HepG2 (cell line): ENCODE measurements at regions not wholly inside any gene's neighbourhood (a gene's known extent, or its start where the extent isn't known, plus 50 kb on each side); places are given as distances from the start of the nearest gene placed in this dataset.

Source experiments
- ATAC-seq: fragments of 200-7000 bp; cut with Tn5 transposase; 3 replicates; pipeline ENCODE4 v1.9.1; 2020; ENCODE audit warnings: mild to moderate bottlenecking, moderate library complexity
- BruUV-seq: library from RNA; stranded (reverse); fragments of 400-500 nt; replicated peaks from 2 replicates; lab custom pipeline; 2021; lab: Mats Ljungman, UMichigan
- CTCF ChIA-PET: fragments of 300-600 bp; formaldehyde crosslinking; extraction: SDS; loops from one replicate; lab custom pipeline; 2021; ENCODE audit warnings: low total read pairs, inconsistent platforms, low intra/inter-chr PET ratio; lab: Yijun Ruan, JAX
- POLR2A ChIA-PET: fragments of 350-600 bp; sonication (Branson Sonifier 250); formaldehyde crosslinking; loops from one replicate; lab custom pipeline; 2020; ENCODE audit warnings: antibody characterized with exemption, inconsistent platforms; lab: Yijun Ruan, JAX
- DNase-seq: peaks from one replicate; pipeline ENCODE4 v3.0.0-alpha.2; 2015; ENCODE audit warnings: low spot score
- FAIRE-seq: peaks from 3 replicates; lab custom pipeline; 2011; peaks lifted over from hg19 to GRCh38; lab: Jason Lieb, UNC
- H2AFZ ChIP-seq: one replicate; pipeline ENCODE4 v1.6.1; 2011; ENCODE audit warnings: low read length, inconsistent platforms
- H3K27ac ChIP-seq: fragments of 300-600 bp; 3 replicates; pipeline ENCODE4 v1.8.0; 2011; ENCODE audit warnings: mixed run types, mild to moderate bottlenecking, mixed read lengths, low read length, inconsistent platforms; ENCODE audit not compliant: insufficient read depth; ENCODE audit errors: extremely low read length
- H3K27me3 ChIP-seq, 2 experiments: fragments of 200-600 bp in 1 of 2; 2 replicates in 1 of 2; 3 replicates in 1 of 2; pipeline versions ENCODE4 v1.6.0 to v1.8.0; 2011; ENCODE audit warnings: low read length in 2 of 2, mild to moderate bottlenecking in 2 of 2, moderate library complexity in 2 of 2, inconsistent platforms in 1 of 2; ENCODE audit not compliant: insufficient read depth in 2 of 2, control insufficient read depth in 1 of 2
- H3K36me3 ChIP-seq, 2 experiments: fragments of 200-600 bp in 1 of 2; replicated peaks in 1 of 2; 2 replicates in 1 of 2; 3 replicates in 1 of 2; pipeline versions ENCODE4 v1.5.1 to v1.8.0; 2011; ENCODE audit warnings: low read length in 2 of 2, inconsistent platforms in 1 of 2; ENCODE audit not compliant: insufficient read depth in 2 of 2, control insufficient read depth in 1 of 2
- H3K4me1 ChIP-seq: 2 replicates; pipeline ENCODE4 v1.5.1; 2012; ENCODE audit warnings: low read length, inconsistent platforms; ENCODE audit not compliant: insufficient read depth
- H3K4me2 ChIP-seq: 2 replicates; pipeline ENCODE4 v1.6.0; 2011; ENCODE audit warnings: low read depth, low read length, inconsistent platforms
- H3K4me3 ChIP-seq, 3 experiments: fragments of 200-600 bp in 1 of 3; sonication (generic), shearing (Covaris generic) in 1 of 3; replicated peaks in 1 of 3; 2 replicates each; pipeline ENCODE4 v1.5.1; 2011 to 2016; ENCODE audit warnings: low read length in 3 of 3, inconsistent platforms in 2 of 3, low read depth in 2 of 3, mild to moderate bottlenecking in 2 of 3, control low read depth in 1 of 3, mixed read lengths in 1 of 3; ENCODE audit not compliant: insufficient read depth in 1 of 3
- H3K79me2 ChIP-seq: one replicate; pipeline ENCODE4 v1.6.1; 2011; ENCODE audit warnings: low read length, inconsistent platforms; ENCODE audit not compliant: insufficient read depth
- H3K9ac ChIP-seq: 2 replicates; pipeline ENCODE4 v1.6.0; 2011; ENCODE audit warnings: mild to moderate bottlenecking, low read depth, low read length, inconsistent platforms; ENCODE audit not compliant: insufficient read depth
- H3K9me3 ChIP-seq: 2 replicates; pipeline ENCODE4 v1.5.1; 2012; ENCODE audit warnings: mild to moderate bottlenecking, low read length
- H4K20me1 ChIP-seq: 2 replicates; pipeline ENCODE4 v1.6.0; 2011; ENCODE audit warnings: inconsistent platforms, mild to moderate bottlenecking, low read length, moderate library complexity; ENCODE audit not compliant: insufficient read depth
- CHD2 ChIP-seq: IDR thresholded peaks from 2 replicates; pipeline ENCODE4 v1.6.1; 2011; ENCODE audit warnings: low read depth, low read length, improper control_type of control experiment
- KLF6 ChIP-seq: IDR thresholded peaks from 2 replicates; pipeline ENCODE4 v1.8.0; 2016; ENCODE audit warnings: missing biosample characterization, missing genetic modification reagents
- RFXANK ChIP-seq: IDR thresholded peaks from 2 replicates; pipeline ENCODE4 v1.6.1; 2016
- SP5 ChIP-seq: IDR thresholded peaks from 2 replicates; pipeline ENCODE4 v1.6.1; 2016; ENCODE audit warnings: low read depth, borderline replicate concordance
- ZFP37 ChIP-seq: sonication (generic); formaldehyde crosslinking; IDR thresholded peaks from 2 replicates; pipeline ENCODE4 v1.4.0; 2020; ENCODE audit warnings: missing genetic modification reagents, borderline replicate concordance
- ZNF207 ChIP-seq: fragments of 450-650 bp; IDR thresholded peaks from 2 replicates; pipeline ENCODE4 v1.6.1; 2016; ENCODE audit warnings: antibody characterized with exemption, borderline replicate concordance
- ZNF44 ChIP-seq: sonication (generic); formaldehyde crosslinking; IDR thresholded peaks from 2 replicates; pipeline ENCODE4 v1.5.1; 2020; ENCODE audit warnings: mild to moderate bottlenecking, missing genetic modification reagents
- ZNF468 ChIP-seq: sonication (generic); formaldehyde crosslinking; IDR thresholded peaks from 2 replicates; pipeline ENCODE4 v1.8.0; 2022; ENCODE audit warnings: mild to moderate bottlenecking, moderate library complexity, missing genetic modification reagents
- ZNF577 ChIP-seq: sonication (generic); formaldehyde crosslinking; IDR thresholded peaks from 2 replicates; pipeline ENCODE4 v1.4.0; 2020; ENCODE audit warnings: mild to moderate bottlenecking, low read depth, missing genetic modification reagents, borderline replicate concordance
- ZNF629 ChIP-seq: sonication (generic); formaldehyde crosslinking; conservative IDR thresholded peaks from 2 replicates; pipeline ENCODE4 v1.5.0; 2020; ENCODE audit warnings: missing genetic modification reagents
- ZNF780A ChIP-seq: sonication (generic); formaldehyde crosslinking; IDR thresholded peaks from 2 replicates; pipeline ENCODE4 v1.8.0; 2022; ENCODE audit warnings: mild to moderate bottlenecking, missing genetic modification reagents, moderate library complexity
- WGBS: methylation state at CpG from one replicate; pipeline ENCODE4 v1.1.6; 2017; ENCODE audit warnings: low lambda C conversion rate; 5-methylcytosine and 5-hydroxymethylcytosine counted together
- in situ Hi-C: cut with HindIII; loops from 2 replicates; pipeline ENCODE4 v1.10.0; 2017; ENCODE audit warnings: low pct_unique_long_range_greater_than_20kb; ENCODE audit not compliant: extremely low pct_ligation_motif_present
- intact Hi-C: fragments of 100-400 bp; cut with micrococcal nuclease; formaldehyde crosslinking; loops from one replicate; pipeline ENCODE4 v1.10.0; 2022; ENCODE audit not compliant: unreplicated experiment
- TF ChIP-seq, protein P1 (sequence below): sonication (generic); formaldehyde crosslinking; conservative IDR thresholded peaks from 2 replicates; pipeline ENCODE4 v1.4.0; 2020; ENCODE audit warnings: mild to moderate bottlenecking, missing genetic modification reagents, moderate library complexity

GRCh38 chr9:117551171-117551570 is 136.3 kb upstream of the ASTN2 start (continued):
- TF ChIP-seq ZNF468 (CRISPR knock-in tag) (no peak), RFXANK (CRISPR knock-in tag) (no peak), ZNF629 (no peak), KLF6 (CRISPR knock-in tag) (no peak), ZFP37 (CRISPR knock-in tag) (no peak), ZNF577 (CRISPR knock-in tag) (no peak), ZNF44 (CRISPR knock-in tag) (no peak), CHD2 (no peak), SP5 (CRISPR knock-in tag) (no peak)

- POLR2A ChIA-PET = no interaction called here
- intact Hi-C loops = no loop called here
- H3K79me2 ChIP-seq = no peaks in the 10 kb centered on the region
- CTCF ChIA-PET = no interaction called here
- no peak for DNase-seq
- in situ Hi-C loops = no loop called here
- H2AFZ ChIP-seq = no peak overlapping the region
- no peak overlapping the region for H3K4me2 ChIP-seq
- H3K9me3 ChIP-seq = no peaks in the 10 kb centered on the region
- no peak for FAIRE-seq
- no TSS peak for BruUV-seq
- H3K36me3 ChIP-seq = no peaks in the 10 kb centered on the region
- no peak for TF ChIP-seq ZNF780A
- TF ChIP-seq ZNF207 = no peak
- no peak for TF ChIP-seq SP5 (CRISPR knock-in tag)
- TF ChIP-seq, protein P1, sequence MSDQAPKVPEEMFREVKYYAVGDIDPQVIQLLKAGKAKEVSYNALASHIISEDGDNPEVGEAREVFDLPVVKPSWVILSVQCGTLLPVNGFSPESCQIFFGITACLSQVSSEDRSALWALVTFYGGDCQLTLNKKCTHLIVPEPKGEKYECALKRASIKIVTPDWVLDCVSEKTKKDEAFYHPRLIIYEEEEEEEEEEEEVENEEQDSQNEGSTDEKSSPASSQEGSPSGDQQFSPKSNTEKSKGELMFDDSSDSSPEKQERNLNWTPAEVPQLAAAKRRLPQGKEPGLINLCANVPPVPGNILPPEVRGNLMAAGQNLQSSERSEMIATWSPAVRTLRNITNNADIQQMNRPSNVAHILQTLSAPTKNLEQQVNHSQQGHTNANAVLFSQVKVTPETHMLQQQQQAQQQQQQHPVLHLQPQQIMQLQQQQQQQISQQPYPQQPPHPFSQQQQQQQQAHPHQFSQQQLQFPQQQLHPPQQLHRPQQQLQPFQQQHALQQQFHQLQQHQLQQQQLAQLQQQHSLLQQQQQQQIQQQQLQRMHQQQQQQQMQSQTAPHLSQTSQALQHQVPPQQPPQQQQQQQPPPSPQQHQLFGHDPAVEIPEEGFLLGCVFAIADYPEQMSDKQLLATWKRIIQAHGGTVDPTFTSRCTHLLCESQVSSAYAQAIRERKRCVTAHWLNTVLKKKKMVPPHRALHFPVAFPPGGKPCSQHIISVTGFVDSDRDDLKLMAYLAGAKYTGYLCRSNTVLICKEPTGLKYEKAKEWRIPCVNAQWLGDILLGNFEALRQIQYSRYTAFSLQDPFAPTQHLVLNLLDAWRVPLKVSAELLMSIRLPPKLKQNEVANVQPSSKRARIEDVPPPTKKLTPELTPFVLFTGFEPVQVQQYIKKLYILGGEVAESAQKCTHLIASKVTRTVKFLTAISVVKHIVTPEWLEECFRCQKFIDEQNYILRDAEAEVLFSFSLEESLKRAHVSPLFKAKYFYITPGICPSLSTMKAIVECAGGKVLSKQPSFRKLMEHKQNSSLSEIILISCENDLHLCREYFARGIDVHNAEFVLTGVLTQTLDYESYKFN (CRISPR knock-in tag) = no peak
- ATAC-seq = no peak
- no peaks in the 10 kb centered on the region for H3K4me1 ChIP-seq
- peaks cover 0 to 1% of the 10 kb centered on the region in 2 experiments; a peak in 2 of 5 replicates for H3K27me3 ChIP-seq
- 8% methylated on average over 3 of the region's 3 CpGs for WGBS
- H4K20me1 ChIP-seq = no peaks in the 10 kb centered on the region
- no peak overlapping the region for H3K9ac ChIP-seq
- no peak overlapping the region for H3K27ac ChIP-seq
- no peak overlapping the region for H3K4me3 ChIP-seq
Observed at GRCh38 chr9:117549444-117549843, 134.6 kb upstream of the ASTN2 start.
